IMR-90 (cell line): ENCODE measurements at regions not wholly inside any gene's neighbourhood (a gene's known extent, or its start where the extent isn't known, plus 50 kb on each side); places are given as distances from the start of the nearest gene placed in this dataset.

Experiments used
- ATAC-seq: fragments of 200-7000 bp; cut with Tn5 transposase; 2 replicates; pipeline ENCODE4 v1.9.1; 2020; ENCODE audit warnings: low read depth, mild to moderate bottlenecking, moderate library complexity
- BruUV-seq: library from RNA; stranded (reverse); fragments of 400-500 nt; replicated peaks from 2 replicates; lab custom pipeline; 2021; lab: Mats Ljungman, UMichigan
- CTCF ChIA-PET: fragments of 300-600 bp; formaldehyde crosslinking; extraction: SDS; loops from one replicate; lab custom pipeline; 2021; ENCODE audit warnings: antibody characterized with exemption; lab: Yijun Ruan, JAX
- POLR2A ChIA-PET: fragments of 300-600 bp; sonication (Branson Sonifier 250); formaldehyde crosslinking; loops from one replicate; lab custom pipeline; 2022; ENCODE audit warnings: antibody characterized with exemption; ENCODE audit not compliant: unreplicated experiment; lab: Charles Lee
- DNase-seq: peaks from one replicate; pipeline ENCODE4 v3.0.0; 2013
- H2AFZ ChIP-seq: replicated peaks from 2 replicates; pipeline ENCODE3; 2013; ENCODE audit warnings: low read length, mild to moderate bottlenecking; ENCODE audit not compliant: poor library complexity
- H2AK5ac ChIP-seq: 2 replicates; pipeline ENCODE4 v1.6.1; 2013; ENCODE audit warnings: low read depth, low read length, inconsistent platforms
- H2AK9ac ChIP-seq: replicated peaks from 2 replicates; pipeline ENCODE3; 2013; ENCODE audit warnings: mild to moderate bottlenecking, low read depth, low read length, moderate library complexity; ENCODE audit not compliant: poor library complexity
- H2BK120ac ChIP-seq: 2 replicates; pipeline ENCODE4 v1.6.1; 2013; ENCODE audit warnings: low read depth, low read length, inconsistent platforms
- H2BK15ac ChIP-seq: 3 replicates; pipeline ENCODE4 v1.6.1; 2013; ENCODE audit warnings: low read depth, low read length, inconsistent platforms
- H2BK20ac ChIP-seq: 2 replicates; pipeline ENCODE4 v1.6.1; 2013; ENCODE audit warnings: low read depth, mild to moderate bottlenecking, inconsistent platforms, low read length, moderate library complexity
- H2BK5ac ChIP-seq: 2 replicates; pipeline ENCODE4 v1.6.1; 2013; ENCODE audit warnings: mild to moderate bottlenecking, low read depth, low read length, inconsistent platforms; ENCODE audit not compliant: poor library complexity, severe bottlenecking
- H3K14ac ChIP-seq: replicated peaks from 2 replicates; pipeline ENCODE4 v1.6.1; 2013; ENCODE audit warnings: low read depth, low read length, inconsistent platforms
- H3K18ac ChIP-seq: 2 replicates; pipeline ENCODE4 v1.6.1; 2013; ENCODE audit warnings: low read depth, low read length, control low read depth
- H3K23ac ChIP-seq: 2 replicates; pipeline ENCODE4 v1.6.1; 2013; ENCODE audit warnings: low read depth, low read length, inconsistent platforms
- H3K27ac ChIP-seq: 2 replicates; pipeline ENCODE4 v1.5.1; 2013; ENCODE audit warnings: mild to moderate bottlenecking, control low read depth, low read length; ENCODE audit not compliant: insufficient read depth
- H3K27me3 ChIP-seq: 2 replicates; pipeline ENCODE4 v1.6.1; 2013; ENCODE audit warnings: low read length; ENCODE audit not compliant: control insufficient read depth, insufficient read depth
- H3K36me3 ChIP-seq: 2 replicates; pipeline ENCODE4 v1.6.1; 2013; ENCODE audit warnings: low read length, mixed read lengths; ENCODE audit not compliant: control insufficient read depth, insufficient read depth
- H3K4ac ChIP-seq: 2 replicates; pipeline ENCODE4 v1.6.1; 2013; ENCODE audit warnings: low read depth, low read length, inconsistent platforms
- H3K4me1 ChIP-seq: 2 replicates; pipeline ENCODE4 v1.6.1; 2013; ENCODE audit warnings: low read length, mixed read lengths; ENCODE audit not compliant: control insufficient read depth, insufficient read depth
- H3K4me2 ChIP-seq: 2 replicates; pipeline ENCODE4 v1.6.1; 2013; ENCODE audit warnings: low read depth, mild to moderate bottlenecking, control low read depth, low read length, moderate library complexity
- H3K4me3 ChIP-seq: 2 replicates; pipeline ENCODE4 v1.5.1; 2013; ENCODE audit warnings: low read depth, mild to moderate bottlenecking, control low read depth, low read length, moderate library complexity; ENCODE audit not compliant: insufficient read depth
- H3K56ac ChIP-seq: 2 replicates; pipeline ENCODE4 v1.6.1; 2013; ENCODE audit warnings: low read length, inconsistent platforms; ENCODE audit not compliant: insufficient read depth; ENCODE audit errors: extremely low read depth
- H3K79me1 ChIP-seq, 2 experiments: 2 replicates each; pipeline ENCODE4 v1.6.1; 2013; ENCODE audit warnings: low read length in 2 of 2, inconsistent platforms in 1 of 2, low read depth in 1 of 2
- H3K9ac ChIP-seq: 2 replicates; pipeline ENCODE4 v1.6.1; 2013; ENCODE audit warnings: low read depth, low read length, control low read depth
- H3K9me1 ChIP-seq: 2 replicates; pipeline ENCODE4 v1.6.1; 2013; ENCODE audit warnings: low read length, inconsistent platforms; ENCODE audit not compliant: insufficient read depth
- H3K9me3 ChIP-seq: 2 replicates; pipeline ENCODE4 v1.6.1; 2013; ENCODE audit warnings: low read length; ENCODE audit not compliant: control insufficient read depth, insufficient read depth
- H4K20me1 ChIP-seq: 2 replicates; pipeline ENCODE4 v1.6.1; 2013; ENCODE audit warnings: low read length, inconsistent platforms; ENCODE audit not compliant: insufficient read depth
- H4K5ac ChIP-seq: 2 replicates; pipeline ENCODE4 v1.6.1; 2013; ENCODE audit warnings: mild to moderate bottlenecking, low read depth, low read length, control low read depth
- H4K8ac ChIP-seq, 2 experiments: 2 replicates each; pipeline ENCODE4 v1.6.1; 2013; ENCODE audit warnings: low read depth in 2 of 2, low read length in 2 of 2, control low read depth in 1 of 2, inconsistent platforms in 1 of 2
- H4K91ac ChIP-seq: 2 replicates; pipeline ENCODE4 v1.6.1; 2013; ENCODE audit warnings: low read depth, low read length, inconsistent platforms; ENCODE audit not compliant: insufficient read depth
- BHLHE40 ChIP-seq: fragments of 150-350 bp; IDR thresholded peaks from 2 replicates; pipeline ENCODE4 v1.6.1; 2016; ENCODE audit warnings: mild to moderate bottlenecking, low read depth, low read length
- FOS ChIP-seq: fragments of 150-350 bp; IDR thresholded peaks from 2 replicates; pipeline ENCODE4 v1.6.1; 2016; ENCODE audit warnings: low read depth, low read length
- RAD21 ChIP-seq: IDR thresholded peaks from 2 replicates; pipeline ENCODE4 v1.6.1; 2012; ENCODE audit warnings: low read length, improper control_type of control experiment
- RCOR1 ChIP-seq: IDR thresholded peaks from 2 replicates; pipeline ENCODE4 v1.6.1; 2012; ENCODE audit warnings: mild to moderate bottlenecking, low read length, improper control_type of control experiment; ENCODE audit not compliant: insufficient replicate concordance
- WGBS, 2 experiments: methylation state at CpG; one replicate each; pipeline versions ENCODE4 v1.1.5 to v1.1.7; 2013; ENCODE audit warnings: missing lambda C conversion rate in 2 of 2; ENCODE audit not compliant: insufficient read length in 1 of 2; ENCODE audit errors: extremely low coverage in 2 of 2; 5-methylcytosine and 5-hydroxymethylcytosine counted together
- dilution Hi-C: fragments of 300-500 bp; cut with HindIII; formaldehyde crosslinking; loops from one replicate; pipeline ENCODE4 v1.14.3; 2018; ENCODE audit warnings: low sequenced_read_pairs; ENCODE audit not compliant: unreplicated experiment
- in situ Hi-C: fragments of 300-500 bp; cut with MboI; formaldehyde crosslinking; loops from 3 replicates; pipeline ENCODE4 v1.14.3; 2019; ENCODE audit warnings: low sequenced_read_pairs, inconsistent platforms, mixed read lengths
- intact Hi-C: fragments of 100-400 bp; cut with micrococcal nuclease; formaldehyde crosslinking; loops from 2 replicates; pipeline ENCODE4 v1.10.0; 2022
- TF ChIP-seq, protein P1 (sequence below): conservative IDR thresholded peaks from 2 replicates; pipeline ENCODE4 v1.5.1; 2012; ENCODE audit warnings: mild to moderate bottlenecking, low read depth, low read length, improper control_type of control experiment
- TF ChIP-seq, protein P2 (sequence below): fragments of 150-350 bp; IDR thresholded peaks from 2 replicates; pipeline ENCODE4 v1.6.1; 2016; ENCODE audit warnings: low read depth, mild to moderate bottlenecking, low read length, moderate library complexity, borderline replicate concordance

DNA sequence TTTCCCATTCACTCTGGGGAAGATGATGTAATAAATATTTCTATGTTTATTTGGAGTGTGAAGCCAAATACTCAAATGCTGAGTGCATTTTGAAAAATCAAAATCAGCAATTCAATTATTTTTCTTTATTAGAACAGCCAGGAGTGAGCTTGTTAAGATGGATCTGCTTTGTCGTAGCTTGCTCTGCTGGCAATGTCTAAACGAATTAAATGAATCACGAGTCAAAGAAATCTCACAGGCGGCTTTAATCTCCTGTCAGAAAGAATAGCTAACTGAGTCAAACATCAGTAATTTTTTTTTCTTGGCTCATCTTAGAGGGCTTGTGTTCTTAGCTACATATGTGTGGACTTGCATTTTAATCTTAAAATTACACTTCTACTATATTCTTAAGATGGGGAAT lies 100.2 kb upstream of the HMGN3 start:
- no CpG with 5 or more reads among the region's 4 CpGs for WGBS, 2 experiments
- H4K91ac ChIP-seq: no peak overlapping the region
- H3K4me3 ChIP-seq: no peak overlapping the region
- no peak overlapping the region for H3K23ac ChIP-seq
- dilution Hi-C loops: no loop called here
- H2AK9ac ChIP-seq: no peak overlapping the region
- no peak overlapping the region for H2BK5ac ChIP-seq
- no peak overlapping the region for H4K5ac ChIP-seq
- H3K9me3 ChIP-seq: no peaks in the 10 kb centered on the region
- no peak for DNase-seq
- intact Hi-C loops: no loop called here
- no peaks in the 10 kb centered on the region for H3K27me3 ChIP-seq
- H3K36me3 ChIP-seq: no peaks in the 10 kb centered on the region
- no peak overlapping the region for H2BK20ac ChIP-seq
- H3K4me2 ChIP-seq: no peak overlapping the region
- no peaks in the 10 kb centered on the region for H3K9me1 ChIP-seq
- no peaks in the 10 kb centered on the region for H4K20me1 ChIP-seq
- no peak overlapping the region for H2AK5ac ChIP-seq
- no peak overlapping the region for H3K27ac ChIP-seq
- H2BK15ac ChIP-seq: no peak overlapping the region
- H3K18ac ChIP-seq: no peak overlapping the region
- H3K4ac ChIP-seq: no peak overlapping the region
- CTCF ChIA-PET: no interaction called here
- H2AFZ ChIP-seq: no peak overlapping the region
- in situ Hi-C loops: no loop called here
- no peak for ATAC-seq
- no peaks in the 10 kb centered on the region for H3K4me1 ChIP-seq
- H3K56ac ChIP-seq: no peak overlapping the region
- H2BK120ac ChIP-seq: no peak overlapping the region
- TF ChIP-seq RCOR1: no peak
- no peak for TF ChIP-seq FOS
- TF ChIP-seq, protein P1, sequence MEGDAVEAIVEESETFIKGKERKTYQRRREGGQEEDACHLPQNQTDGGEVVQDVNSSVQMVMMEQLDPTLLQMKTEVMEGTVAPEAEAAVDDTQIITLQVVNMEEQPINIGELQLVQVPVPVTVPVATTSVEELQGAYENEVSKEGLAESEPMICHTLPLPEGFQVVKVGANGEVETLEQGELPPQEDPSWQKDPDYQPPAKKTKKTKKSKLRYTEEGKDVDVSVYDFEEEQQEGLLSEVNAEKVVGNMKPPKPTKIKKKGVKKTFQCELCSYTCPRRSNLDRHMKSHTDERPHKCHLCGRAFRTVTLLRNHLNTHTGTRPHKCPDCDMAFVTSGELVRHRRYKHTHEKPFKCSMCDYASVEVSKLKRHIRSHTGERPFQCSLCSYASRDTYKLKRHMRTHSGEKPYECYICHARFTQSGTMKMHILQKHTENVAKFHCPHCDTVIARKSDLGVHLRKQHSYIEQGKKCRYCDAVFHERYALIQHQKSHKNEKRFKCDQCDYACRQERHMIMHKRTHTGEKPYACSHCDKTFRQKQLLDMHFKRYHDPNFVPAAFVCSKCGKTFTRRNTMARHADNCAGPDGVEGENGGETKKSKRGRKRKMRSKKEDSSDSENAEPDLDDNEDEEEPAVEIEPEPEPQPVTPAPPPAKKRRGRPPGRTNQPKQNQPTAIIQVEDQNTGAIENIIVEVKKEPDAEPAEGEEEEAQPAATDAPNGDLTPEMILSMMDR: no peak
- TF ChIP-seq, protein P2, sequence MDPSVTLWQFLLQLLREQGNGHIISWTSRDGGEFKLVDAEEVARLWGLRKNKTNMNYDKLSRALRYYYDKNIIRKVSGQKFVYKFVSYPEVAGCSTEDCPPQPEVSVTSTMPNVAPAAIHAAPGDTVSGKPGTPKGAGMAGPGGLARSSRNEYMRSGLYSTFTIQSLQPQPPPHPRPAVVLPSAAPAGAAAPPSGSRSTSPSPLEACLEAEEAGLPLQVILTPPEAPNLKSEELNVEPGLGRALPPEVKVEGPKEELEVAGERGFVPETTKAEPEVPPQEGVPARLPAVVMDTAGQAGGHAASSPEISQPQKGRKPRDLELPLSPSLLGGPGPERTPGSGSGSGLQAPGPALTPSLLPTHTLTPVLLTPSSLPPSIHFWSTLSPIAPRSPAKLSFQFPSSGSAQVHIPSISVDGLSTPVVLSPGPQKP: no peak
- TF ChIP-seq RAD21: no peak
- no peak for TF ChIP-seq BHLHE40
- H3K9ac ChIP-seq: no peak overlapping the region
- H3K14ac ChIP-seq: no peak overlapping the region
- no peaks in the 10 kb centered on the region for H3K79me1 ChIP-seq
- BruUV-seq: no TSS peak
- POLR2A ChIA-PET: no interaction called here
- no peak overlapping the region for H4K8ac ChIP-seq
